Ishikawa (cell line): ENCODE measurements at regions not wholly inside any gene's neighbourhood (a gene's known extent, or its start where the extent isn't known, plus 50 kb on each side); places are given as distances from the start of the nearest gene placed in this dataset.

Source experiments
- CREB1 ChIP-seq: IDR thresholded peaks from 2 replicates; pipeline ENCODE4 v1.6.1; 2012; ENCODE audit warnings: low read depth
- EP300 ChIP-seq: IDR thresholded peaks from 2 replicates; pipeline ENCODE4 v1.6.1; 2012; ENCODE audit warnings: borderline replicate concordance
- FOXM1 ChIP-seq: IDR thresholded peaks from 2 replicates; pipeline ENCODE4 v1.6.1; 2012; ENCODE audit warnings: low read depth, borderline replicate concordance
- MAX ChIP-seq: IDR thresholded peaks from 2 replicates; pipeline ENCODE4 v1.6.1; 2012
- RAD21 ChIP-seq: IDR thresholded peaks from 2 replicates; pipeline ENCODE4 v1.6.1; 2012; ENCODE audit warnings: low read depth
- REST ChIP-seq: IDR thresholded peaks from 2 replicates; pipeline ENCODE4 v1.6.1; 2012; ENCODE audit warnings: low read depth, mild to moderate bottlenecking
- TAF1 ChIP-seq: IDR thresholded peaks from 2 replicates; pipeline ENCODE4 v1.6.1; 2012; ENCODE audit warnings: low read depth, mild to moderate bottlenecking
- TCF12 ChIP-seq: IDR thresholded peaks from 2 replicates; pipeline ENCODE4 v1.6.1; 2012; ENCODE audit warnings: low read depth
- TEAD4 ChIP-seq: IDR thresholded peaks from 2 replicates; pipeline ENCODE4 v1.6.1; 2012
- YY1 ChIP-seq: IDR thresholded peaks from 2 replicates; pipeline ENCODE4 v1.6.1; 2012; ENCODE audit warnings: low read depth
- ZBTB7A ChIP-seq: IDR thresholded peaks from 2 replicates; pipeline ENCODE4 v1.6.1; 2012; ENCODE audit warnings: low read depth

GRCh38 chr2:38174646-38175423 is 98.9 kb upstream of the CYP1B1 start:
- TF ChIP-seq TCF12 (peak; percentile 72), YY1 (no peak), REST (no peak), MAX (peak; percentile 54), RAD21 (no peak; the same call in 1 of the 2 replicates), CREB1 (no peak), TAF1 (no peak), FOXM1 (peak; percentile 47; the same call in 1 of the 2 replicates), ZBTB7A (no peak), EP300 (peak; percentile 68), TEAD4 (peak; percentile 66)
